Nephron progenitor cell (in vitro differentiated cells): ENCODE measurements at regions not wholly inside any gene's neighbourhood (a gene's known extent, or its start where the extent isn't known, plus 50 kb on each side); places are given as distances from the start of the nearest gene placed in this dataset.
A peak's percentile ranks its signal among the peaks of the same experiment; 100 is the strongest.
"Not testable (repeated sequence)": the region's sequence is repeated elsewhere in the genome, so short reads cannot be mapped to it uniquely, and the experiment has no call there.

ENCODE experiments used
- DNase-seq: peaks from one replicate; pipeline ENCODE4 v3.0.0; 2021
- H3K27ac Mint-ChIP-seq: 2 replicates; pipeline ENCODE4 v1.8.0; 2021; ENCODE audit warnings: mild to moderate bottlenecking, moderate library complexity, mixed read lengths
- H3K27me3 Mint-ChIP-seq: 2 replicates; pipeline ENCODE4 v1.8.0; 2021; ENCODE audit warnings: mild to moderate bottlenecking, low read depth, mixed read lengths; ENCODE audit not compliant: poor library complexity
- H3K36me3 Mint-ChIP-seq: 2 replicates; pipeline ENCODE4 v1.8.0; 2021; ENCODE audit warnings: low read depth, mixed read lengths
- H3K4me1 Mint-ChIP-seq: 2 replicates; pipeline ENCODE4 v1.8.0; 2021; ENCODE audit warnings: mixed read lengths
- H3K4me3 Mint-ChIP-seq: 2 replicates; pipeline ENCODE4 v1.8.0; 2021; ENCODE audit warnings: mild to moderate bottlenecking, moderate library complexity, mixed read lengths
- H3K9me3 Mint-ChIP-seq: 2 replicates; pipeline ENCODE4 v1.8.0; 2021; ENCODE audit warnings: mild to moderate bottlenecking, moderate library complexity, mixed read lengths
- CTCF ChIP-seq: fragments of 200-600 bp; sonication (generic); IDR thresholded peaks from 2 replicates; pipeline ENCODE4 v1.5.0; 2021; ENCODE audit warnings: antibody characterized with exemption

- no peak for DNase-seq
- Mint-ChIP-seq H3K27ac (peak overlapping the region; percentile 96), H3K4me3 (no peak overlapping the region), H3K4me1 (peaks cover 31% of the 10 kb centered on the region), H3K9me3 (peaks cover 11% of the 10 kb centered on the region), H3K27me3 (peaks cover 19% of the 10 kb centered on the region), H3K36me3 (no peaks in the 10 kb centered on the region)
- no peak for TF ChIP-seq CTCF
These were observed 121.0 kb upstream of the PPP1R26 start for GRCh38 chr9:135358552-135358940.

GRCh38 chr9:135359764-135360163 is 119.8 kb upstream of the PPP1R26 start:
- no peak for TF ChIP-seq CTCF
- no peak overlapping the region for H3K4me3 Mint-ChIP-seq
- peaks cover 19% of the 10 kb centered on the region for H3K27me3 Mint-ChIP-seq
- no peaks in the 10 kb centered on the region for H3K36me3 Mint-ChIP-seq
- H3K9me3 Mint-ChIP-seq, result peaks cover 11% of the 10 kb centered on the region
- no peak for DNase-seq
- H3K4me1 Mint-ChIP-seq, result peaks cover 24% of the 10 kb centered on the region
- H3K27ac Mint-ChIP-seq, result no peak overlapping the region

GRCh38 chr9:135360617-135361016 is 119.0 kb upstream of the PPP1R26 start:
- DNase-seq, result no peak
- H3K27ac Mint-ChIP-seq, result no peak overlapping the region
- H3K4me3 Mint-ChIP-seq, result no peak overlapping the region
- TF ChIP-seq CTCF, result no peak
- H3K27me3 Mint-ChIP-seq, result peaks cover 19% of the 10 kb centered on the region
- peaks cover 11% of the 10 kb centered on the region for H3K9me3 Mint-ChIP-seq
- H3K4me1 Mint-ChIP-seq, result peaks cover 25% of the 10 kb centered on the region
- no peaks in the 10 kb centered on the region for H3K36me3 Mint-ChIP-seq

- Mint-ChIP-seq H3K4me1 (peaks cover 30% of the 10 kb centered on the region), H3K27me3 (peaks cover 22% of the 10 kb centered on the region), H3K9me3 (peaks cover 11% of the 10 kb centered on the region)
- not testable (repeated sequence) for H3K36me3 Mint-ChIP-seq, H3K4me3 Mint-ChIP-seq, H3K27ac Mint-ChIP-seq, DNase-seq
These were observed 117.9 kb upstream of the PPP1R26 start for GRCh38 chr9:135361668-135362067.

- Mint-ChIP-seq H3K36me3 (no peaks in the 10 kb centered on the region), H3K27ac (no peak overlapping the region), H3K4me3 (no peak overlapping the region), H3K9me3 (peaks cover 11% of the 10 kb centered on the region), H3K27me3 (peaks cover 18% of the 10 kb centered on the region), H3K4me1 (peaks cover 16% of the 10 kb centered on the region)
- no peak for TF ChIP-seq CTCF
- no peak for DNase-seq
These were observed 116.0 kb upstream of the PPP1R26 start for GRCh38 chr9:135363596-135363995.

GRCh38 chr9:135365013-135365768 is 114.4 kb upstream of the PPP1R26 start:
- H3K27me3 Mint-ChIP-seq, result peaks cover 14% of the 10 kb centered on the region
- no peak overlapping the region for H3K27ac Mint-ChIP-seq
- DNase-seq, result no peak
- peaks cover 10% of the 10 kb centered on the region for H3K4me1 Mint-ChIP-seq
- H3K4me3 Mint-ChIP-seq, result no peak overlapping the region
- peaks cover 11% of the 10 kb centered on the region for H3K9me3 Mint-ChIP-seq
- H3K36me3 Mint-ChIP-seq, result no peaks in the 10 kb centered on the region
- no peak for TF ChIP-seq CTCF
